ENCODE measurements at regions not wholly inside any gene's neighbourhood (a gene's known extent, or its start where the extent isn't known, plus 50 kb on each side); places are given as distances from the start of the nearest gene placed in this dataset.

DNA sequence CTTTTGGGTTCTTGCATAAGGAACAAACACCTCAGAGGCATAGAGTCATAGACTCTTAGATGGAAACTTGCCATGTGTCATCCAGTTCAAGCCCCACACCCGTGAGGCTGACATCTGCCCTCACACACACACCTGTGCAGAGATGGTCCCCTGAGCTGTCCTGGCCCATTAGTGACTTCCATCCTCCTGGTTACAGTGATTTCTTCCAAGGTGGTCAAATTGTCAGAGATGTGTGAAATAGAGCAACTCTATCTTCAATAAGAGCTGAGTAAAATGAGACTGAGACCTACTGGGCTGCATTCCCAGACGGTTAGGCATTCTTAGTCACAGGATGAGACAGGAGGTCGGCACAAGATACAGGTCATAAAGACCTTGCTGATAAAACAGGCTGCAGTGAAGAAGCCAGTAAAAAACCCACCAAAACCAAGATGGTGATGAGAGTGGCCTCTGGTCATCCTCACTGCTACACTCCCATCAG, 342.2 kb upstream of the TNRC6C start:
- H3K9me3 ChIP-seq (ENCODE audit: control insufficient read depth in 4 of 4, low read length in 3 of 4), result no peaks in the 10 kb centered on the region
- no peak overlapping the region for H3K4me3 ChIP-seq (ENCODE audit: low read depth in 1 of 3, low read length in 3 of 3)
- peaks cover 4 to 12% (median 7%) of the 10 kb centered on the region in 4 donors for H3K4me1 ChIP-seq (ENCODE audit: control insufficient read depth in 4 of 4, insufficient read depth in 4 of 4, low read length in 3 of 4)
- no peak overlapping the region for H3K27ac ChIP-seq (ENCODE audit: low read depth in 1 of 2, low read length in 2 of 2)
- TF ChIP-seq CTCF (IDR thresholded peaks at IDR 0.05; ENCODE audit: low read depth, low read length, missing input control) (no peak), FOXA1 (IDR thresholded peaks at IDR 0.05) (no peak), RXRA (IDR thresholded peaks at IDR 0.05) (no peak)
- no peaks in the 10 kb centered on the region for H3K36me3 ChIP-seq (ENCODE audit: control insufficient read depth in 4 of 4, insufficient read depth in 3 of 4, low read depth in 1 of 4, low read length in 3 of 4)
- no peak for DNase-seq (ENCODE audit: low spot score)
- peaks cover 0 to 4% (median 2%) of the 10 kb centered on the region in 4 donors for H3K27me3 ChIP-seq (ENCODE audit: control insufficient read depth in 4 of 4, insufficient read depth in 4 of 4, low read length in 3 of 4)
- WGBS, result 42% methylated on average over 3 of the region's 3 CpGs
- no peak overlapping the region for H3K9ac ChIP-seq (ENCODE audit: low read depth in 1 of 2, low read length in 2 of 2)

GRCh38 chr17:77617516-77617915, 341.0 kb upstream of the TNRC6C start:
- Histone ChIP-seq H3K27ac (ENCODE audit: low read depth in 1 of 2, low read length in 2 of 2) (no peak overlapping the region), H3K4me1 (ENCODE audit: control insufficient read depth in 4 of 4, insufficient read depth in 4 of 4, low read length in 3 of 4) (peaks cover 4 to 12% (median 7%) of the 10 kb centered on the region in 4 donors), H3K4me3 (ENCODE audit: low read depth in 1 of 3, low read length in 3 of 3) (no peak overlapping the region), H3K36me3 (ENCODE audit: control insufficient read depth in 4 of 4, insufficient read depth in 3 of 4, low read depth in 1 of 4, low read length in 3 of 4) (no peaks in the 10 kb centered on the region), H3K27me3 (ENCODE audit: control insufficient read depth in 4 of 4, insufficient read depth in 4 of 4, low read length in 3 of 4) (peaks cover 0 to 4% (median 2%) of the 10 kb centered on the region in 4 donors), H3K9me3 (ENCODE audit: control insufficient read depth in 4 of 4, low read length in 3 of 4) (no peaks in the 10 kb centered on the region), H3K9ac (ENCODE audit: low read depth in 1 of 2, low read length in 2 of 2) (no peak overlapping the region)
- no peak for DNase-seq (ENCODE audit: low spot score)
- WGBS, result 87% methylated on average over 8 of the region's 8 CpGs
- TF ChIP-seq RXRA (IDR thresholded peaks at IDR 0.05) (no peak), GABPA (IDR thresholded peaks at IDR 0.05 in 1 of 2, conservative IDR thresholded peaks at IDR 0.05 in 1 of 2) (no peak), HNF4A (conservative IDR thresholded peaks at IDR 0.05) (no peak), TAF1 (conservative IDR thresholded peaks at IDR 0.05) (no peak), ZBTB33 (IDR thresholded peaks at IDR 0.05) (no peak), CTCF (IDR thresholded peaks at IDR 0.05; ENCODE audit: low read depth, low read length, missing input control) (no peak), FOXA1 (IDR thresholded peaks at IDR 0.05) (no peak), HNF4G (IDR thresholded peaks at IDR 0.05) (no peak), RAD21 (IDR thresholded peaks at IDR 0.05) (no peak), SP1 (IDR thresholded peaks at IDR 0.05) (no peak), EGR1 (IDR thresholded peaks at IDR 0.05; ENCODE audit: low read depth in 2 of 2) (no peak), NR2F2 (IDR thresholded peaks at IDR 0.05) (no peak), FOXA2 (IDR thresholded peaks at IDR 0.05) (no peak), YY1 (IDR thresholded peaks at IDR 0.05) (no peak), REST (IDR thresholded peaks at IDR 0.05) (no peak), JUND (IDR thresholded peaks at IDR 0.05) (no peak)
- TF ChIP-seq, protein P1, sequence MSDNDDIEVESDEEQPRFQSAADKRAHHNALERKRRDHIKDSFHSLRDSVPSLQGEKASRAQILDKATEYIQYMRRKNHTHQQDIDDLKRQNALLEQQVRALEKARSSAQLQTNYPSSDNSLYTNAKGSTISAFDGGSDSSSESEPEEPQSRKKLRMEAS (IDR thresholded peaks at IDR 0.05), result no peak
- TF ChIP-seq, protein P2, sequence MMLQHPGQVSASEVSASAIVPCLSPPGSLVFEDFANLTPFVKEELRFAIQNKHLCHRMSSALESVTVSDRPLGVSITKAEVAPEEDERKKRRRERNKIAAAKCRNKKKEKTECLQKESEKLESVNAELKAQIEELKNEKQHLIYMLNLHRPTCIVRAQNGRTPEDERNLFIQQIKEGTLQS (IDR thresholded peaks at IDR 0.05), result no peak

Data from liver (tissue), 8 donors.